CD4-positive, alpha-beta T cell (primary cell): ENCODE measurements at regions not wholly inside any gene's neighbourhood (a gene's known extent, or its start where the extent isn't known, plus 50 kb on each side); places are given as distances from the start of the nearest gene placed in this dataset.

Source experiments
- ATAC-seq: fragments of 200-7000 bp; cut with Tn5 transposase; one replicate; pipeline ENCODE4 v1.10.0; 2022; ENCODE audit warnings: mild to moderate bottlenecking; ENCODE audit not compliant: poor library complexity
- CTCF ChIA-PET: fragments of 350-600 bp; sonication (Branson Sonifier 250); formaldehyde crosslinking; loops from one replicate; lab custom pipeline; 2021; ENCODE audit warnings: antibody characterized with exemption, inconsistent platforms; lab: Charles Lee
- POLR2A ChIA-PET: fragments of 350-600 bp; sonication (Branson Sonifier 250); formaldehyde crosslinking; loops from one replicate; lab custom pipeline; 2021; ENCODE audit warnings: antibody characterized with exemption, inconsistent platforms; lab: Charles Lee
- DNase-seq, 14 experiments: peaks; one replicate each; pipeline ENCODE4 v3.0.0-alpha.2; 2013 to 2020; ENCODE audit warnings: mixed read lengths in 2 of 14
- H3K27ac ChIP-seq, 2 donors: one replicate each; pipeline versions ENCODE4 v1.5.1 to v1.7.0; 2013; ENCODE audit warnings: low read length in 2 of 2, low read depth in 1 of 2, mild to moderate bottlenecking in 1 of 2
- H3K27me3 ChIP-seq, 2 experiments: 1 replicate in 1 of 2; 2 replicates in 1 of 2; pipeline versions ENCODE4 v1.6.1 to v1.7.0; 2013; ENCODE audit warnings: low read length in 2 of 2, control low read depth in 1 of 2, mild to moderate bottlenecking in 1 of 2, moderate library complexity in 1 of 2; ENCODE audit not compliant: insufficient read depth in 2 of 2, control insufficient read depth in 1 of 2
- H3K36me3 ChIP-seq: one replicate; pipeline ENCODE4 v1.6.1; 2013; ENCODE audit warnings: low read length, control low read depth; ENCODE audit not compliant: insufficient read depth
- H3K4me1 ChIP-seq: one replicate; pipeline ENCODE4 v1.6.1; 2013; ENCODE audit warnings: low read length, control low read depth; ENCODE audit not compliant: insufficient read depth
- H3K4me3 ChIP-seq: one replicate; pipeline ENCODE4 v1.5.1; 2013; ENCODE audit warnings: mild to moderate bottlenecking, low read length, moderate library complexity
- H3K9me3 ChIP-seq, 2 experiments: 1 replicate in 1 of 2; 2 replicates in 1 of 2; pipeline versions ENCODE4 v1.6.1 to v1.7.0; 2013; ENCODE audit warnings: low read length in 2 of 2, mild to moderate bottlenecking in 2 of 2, control low read depth in 1 of 2, moderate library complexity in 1 of 2; ENCODE audit not compliant: control insufficient read depth in 1 of 2, insufficient read depth in 1 of 2
- H3K27ac Mint-ChIP-seq: one replicate; pipeline ENCODE4 v1.8.0; 2020; ENCODE audit warnings: mixed read lengths
- H3K27me3 Mint-ChIP-seq: one replicate; pipeline ENCODE4 v1.8.0; 2021; ENCODE audit warnings: mixed read lengths
- H3K36me3 Mint-ChIP-seq: one replicate; pipeline ENCODE4 v1.8.0; 2021; ENCODE audit warnings: low read depth, mixed read lengths
- H3K4me1 Mint-ChIP-seq: one replicate; pipeline ENCODE4 v1.8.0; 2021; ENCODE audit warnings: low read depth, mixed read lengths
- H3K4me3 Mint-ChIP-seq: one replicate; pipeline ENCODE4 v1.8.0; 2020; ENCODE audit warnings: mild to moderate bottlenecking, mixed read lengths
- H3K9me3 Mint-ChIP-seq: one replicate; pipeline ENCODE4 v1.8.0; 2020; ENCODE audit warnings: mixed read lengths
- CTCF ChIP-seq: fragments of 200-600 bp; IDR thresholded peaks from one replicate; pipeline ENCODE4 v1.8.0; 2022; ENCODE audit warnings: antibody characterized with exemption, mild to moderate bottlenecking
- intact Hi-C, 2 experiments: fragments of 100-400 bp; cut with DNase I in 1 of 2; cut with micrococcal nuclease in 1 of 2; formaldehyde crosslinking; loops; one replicate each; pipeline versions ENCODE4 v1.15.1 to v1.9.0; 2023 to 2025; cut with DNase I, micrococcal nuclease

GRCh38 chr19:31840371-31840770, 491.1 kb upstream of the TSHZ3 start:
- Histone ChIP-seq H3K27ac (no peak overlapping the region), H3K36me3 (no peaks in the 10 kb centered on the region), H3K27me3 (no peaks in the 10 kb centered on the region), H3K4me1 (no peaks in the 10 kb centered on the region), H3K9me3 (peaks cover 0 to 16% of the 10 kb centered on the region in 2 experiments), H3K4me3 (no peak overlapping the region)
- H3K4me1 Mint-ChIP-seq: no peaks in the 10 kb centered on the region
- no peak overlapping the region for H3K4me3 Mint-ChIP-seq
- ATAC-seq (no peak), DNase-seq (no peak)
- POLR2A ChIA-PET: no interaction called here
- CTCF ChIA-PET: no interaction called here
- peaks cover under 1% of the 10 kb centered on the region for H3K9me3 Mint-ChIP-seq
- no peak overlapping the region for H3K27ac Mint-ChIP-seq
- H3K27me3 Mint-ChIP-seq: no peaks in the 10 kb centered on the region
- no peaks in the 10 kb centered on the region for H3K36me3 Mint-ChIP-seq
- intact Hi-C loops: no loop called here
- no peak for TF ChIP-seq CTCF

DNA sequence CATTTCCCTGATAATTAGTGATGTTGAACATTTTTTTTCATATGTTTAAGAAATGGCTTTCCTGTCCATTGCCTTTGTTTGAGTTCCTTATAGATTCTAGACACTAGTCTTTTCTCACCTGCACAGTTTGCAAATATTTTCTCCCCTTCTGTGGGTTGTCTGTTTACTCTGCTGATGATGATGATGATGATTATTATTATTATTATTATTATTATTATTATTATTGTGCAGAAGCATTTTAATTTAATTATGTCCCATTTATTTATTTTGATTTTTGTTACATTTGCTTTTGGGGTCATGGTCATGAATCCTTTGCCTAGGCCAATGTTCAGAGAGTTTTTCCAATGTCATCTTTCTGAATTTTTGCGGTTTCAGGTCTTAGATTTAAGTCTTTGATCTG, 492.5 kb upstream of the TSHZ3 start:
- TF ChIP-seq CTCF: no peak
- Histone ChIP-seq H3K27ac (no peak overlapping the region), H3K4me3 (no peak overlapping the region), H3K9me3 (peaks cover 0 to 16% of the 10 kb centered on the region in 2 experiments), H3K36me3 (no peaks in the 10 kb centered on the region), H3K4me1 (no peaks in the 10 kb centered on the region), H3K27me3 (no peaks in the 10 kb centered on the region)
- Mint-ChIP-seq H3K4me1 (no peaks in the 10 kb centered on the region), H3K4me3 (no peak overlapping the region), H3K27me3 (no peaks in the 10 kb centered on the region), H3K36me3 (no peaks in the 10 kb centered on the region), H3K27ac (no peak overlapping the region), H3K9me3 (peaks cover 2% of the 10 kb centered on the region)
- DNase-seq (no peak), ATAC-seq (no peak)
- intact Hi-C loops: no loop called here
- ChIA-PET CTCF (no interaction called here), POLR2A (no interaction called here)

- ATAC-seq (no peak), DNase-seq (no peak)
- CTCF ChIA-PET: no interaction called here
- no peaks in the 10 kb centered on the region for H3K4me1 Mint-ChIP-seq
- Histone ChIP-seq H3K27me3 (no peaks in the 10 kb centered on the region), H3K4me1 (no peaks in the 10 kb centered on the region), H3K27ac (no peak overlapping the region), H3K9me3 (peaks cover 0 to 23% of the 10 kb centered on the region in 2 experiments), H3K36me3 (no peaks in the 10 kb centered on the region), H3K4me3 (no peak overlapping the region)
- no peak for TF ChIP-seq CTCF
- intact Hi-C loops: no loop called here
- no peak overlapping the region for H3K27ac Mint-ChIP-seq
- H3K9me3 Mint-ChIP-seq: peaks cover 7% of the 10 kb centered on the region
- no peaks in the 10 kb centered on the region for H3K36me3 Mint-ChIP-seq
- POLR2A ChIA-PET: no interaction called here
- no peak overlapping the region for H3K4me3 Mint-ChIP-seq
- no peaks in the 10 kb centered on the region for H3K27me3 Mint-ChIP-seq
Observed at GRCh38 chr19:31863122-31863521, 482.3 kb upstream of the ZNF507 start.
